ENCODE measurements at regions not wholly inside any gene's neighbourhood (a gene's known extent, or its start where the extent isn't known, plus 50 kb on each side); places are given as distances from the start of the nearest gene placed in this dataset.

GRCh38 chr20:23251779-23252178, 98.8 kb upstream of the NXT1 start:
- no peak for TF ChIP-seq CTCF (conservative IDR thresholded peaks at IDR 0.05)
- no peak overlapping the region for H3K27ac ChIP-seq

DNA sequence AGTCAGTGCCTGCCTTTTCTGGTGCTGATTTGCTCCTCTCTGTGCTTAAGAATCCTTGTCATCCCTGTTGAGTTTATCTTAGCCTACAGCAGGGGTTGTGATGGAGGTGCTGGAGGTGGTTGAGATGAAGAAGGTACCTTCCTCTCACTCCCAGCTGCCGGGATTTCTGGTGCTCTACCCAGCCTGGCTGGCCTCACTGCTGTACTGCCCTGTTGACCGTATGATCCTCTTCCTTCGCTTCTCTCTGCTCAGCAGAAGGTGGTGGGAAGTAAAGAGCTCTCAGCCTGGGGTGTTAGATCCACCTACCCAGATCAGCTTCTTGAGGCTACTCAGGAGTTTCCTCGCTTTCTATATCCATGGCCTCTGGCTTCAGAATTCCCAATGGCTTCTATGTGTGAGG, 101.0 kb upstream of the NXT1 start:
- no peak overlapping the region for H3K27ac ChIP-seq
- TF ChIP-seq CTCF (conservative IDR thresholded peaks at IDR 0.05): no peak

DNA sequence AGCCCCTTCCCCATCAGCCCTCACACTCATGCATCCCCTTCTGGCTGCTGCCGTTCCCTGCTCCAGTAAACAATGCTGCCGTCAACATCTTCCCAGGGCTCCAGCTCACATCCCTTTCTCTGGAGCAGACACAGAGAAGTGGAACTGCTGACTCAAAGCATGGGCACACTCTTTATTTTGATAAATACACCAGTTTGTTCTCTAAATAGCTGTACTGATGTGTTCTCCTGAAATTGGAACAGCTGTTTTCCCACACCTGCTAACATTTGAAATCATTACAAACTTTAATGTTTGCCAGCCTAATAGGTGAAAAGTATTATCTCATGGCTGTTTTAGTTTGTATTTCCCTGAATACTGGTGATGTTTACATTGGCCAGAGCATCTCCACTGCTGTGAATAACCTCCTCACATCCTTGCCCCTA, 102.1 kb upstream of the NXT1 start:
- no peak overlapping the region for H3K27ac ChIP-seq
- no peak for TF ChIP-seq CTCF (conservative IDR thresholded peaks at IDR 0.05)

GRCh38 chr20:23246717-23247664, 103.6 kb upstream of the NXT1 start:
- no peak overlapping the region for H3K27ac ChIP-seq
- no peak for TF ChIP-seq CTCF (conservative IDR thresholded peaks at IDR 0.05)

DNA sequence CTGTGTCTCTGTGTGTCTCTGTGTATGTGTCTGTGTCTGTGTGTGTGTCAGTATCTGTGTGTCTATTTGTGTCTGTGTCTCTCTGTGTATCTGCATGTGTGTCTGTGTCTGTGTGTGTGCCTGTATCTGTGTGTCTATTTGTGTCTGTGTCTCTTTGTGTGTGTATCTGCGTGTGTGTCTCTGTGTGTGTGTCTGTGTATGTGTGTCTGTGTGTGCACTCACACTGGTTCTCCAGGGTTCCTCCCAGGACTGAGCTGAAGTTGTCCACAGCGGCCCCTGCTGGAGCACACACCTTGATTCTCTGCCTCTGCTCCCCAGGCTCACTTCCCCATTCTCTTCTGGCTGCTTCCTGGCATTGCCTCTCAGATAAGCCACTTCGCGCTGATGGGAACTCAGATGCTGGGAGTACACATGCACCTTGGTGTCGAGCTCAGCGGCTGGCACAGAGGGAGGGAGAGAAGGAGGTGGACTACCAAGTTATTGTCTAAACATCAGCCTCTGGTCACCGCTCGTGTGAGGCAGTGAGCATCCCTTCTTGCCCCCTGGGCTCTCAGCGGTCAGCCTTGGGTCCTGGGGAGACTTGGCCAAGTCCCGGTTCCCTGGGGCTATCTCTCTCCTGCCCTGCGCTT, 104.9 kb upstream of the NXT1 start:
- TF ChIP-seq CTCF (conservative IDR thresholded peaks at IDR 0.05): peak; percentile 84
- H3K27ac ChIP-seq: no peak overlapping the region

DNA sequence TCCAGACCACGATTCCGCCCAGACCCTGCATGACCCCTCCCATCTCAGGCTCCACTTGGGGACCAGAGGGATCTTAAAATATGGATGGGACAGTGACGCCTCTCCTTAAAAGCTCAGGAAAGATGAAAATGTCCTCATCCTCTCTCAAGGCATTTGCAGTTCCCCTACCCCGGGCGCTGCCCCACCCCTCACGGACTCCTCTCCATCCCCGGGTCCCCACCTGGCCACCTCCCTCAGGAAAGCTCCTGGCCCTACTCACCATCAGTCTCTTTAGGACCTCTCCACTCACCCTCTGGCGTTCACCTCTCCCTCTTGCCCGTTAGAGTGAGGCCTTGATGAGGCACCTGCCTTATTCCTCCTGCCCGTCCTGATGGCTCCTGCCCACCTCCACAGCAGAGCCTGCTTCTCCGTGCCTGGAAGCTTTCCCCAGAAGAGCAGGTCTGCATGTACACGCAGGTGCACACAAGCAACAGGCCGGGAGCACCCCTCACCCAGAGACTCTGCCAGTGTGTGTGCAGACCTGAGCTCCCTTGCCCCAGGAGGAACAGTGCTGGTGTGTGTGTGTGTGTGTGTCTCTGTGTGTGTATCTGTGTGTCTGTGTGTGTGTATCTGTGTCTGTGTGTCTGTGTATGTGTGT, 105.6 kb upstream of the NXT1 start:
- no peak for TF ChIP-seq CTCF (conservative IDR thresholded peaks at IDR 0.05)

More for the DNA sequence above, 105.6 kb upstream of the NXT1 start:
- no peak overlapping the region for H3K27ac ChIP-seq
